Liver (tissue), 8 donors: ENCODE measurements at regions not wholly inside any gene's neighbourhood (a gene's known extent, or its start where the extent isn't known, plus 50 kb on each side); places are given as distances from the start of the nearest gene placed in this dataset.

Experiments
- DNase-seq: peaks from one replicate; pipeline ENCODE4 v3.0.0-alpha.2; 2017; ENCODE audit warnings: low spot score
- H3K27ac ChIP-seq, 2 donors: one replicate each; pipeline ENCODE4 v1.7.0; 2013; ENCODE audit warnings: inconsistent platforms in 2 of 2, low read length in 2 of 2, control low read depth in 1 of 2, low read depth in 1 of 2, mild to moderate bottlenecking in 1 of 2
- H3K27me3 ChIP-seq, 4 donors: one replicate each; pipeline versions ENCODE4 v1.6.1 to v1.7.0; 2013; ENCODE audit warnings: low read length in 3 of 4, inconsistent platforms in 1 of 4, mild to moderate bottlenecking in 1 of 4, moderate library complexity in 1 of 4; ENCODE audit not compliant: control insufficient read depth in 4 of 4, insufficient read depth in 4 of 4
- H3K36me3 ChIP-seq, 4 donors: one replicate each; pipeline versions ENCODE4 v1.6.1 to v1.7.0; 2013; ENCODE audit warnings: low read length in 3 of 4, mild to moderate bottlenecking in 3 of 4, low read depth in 1 of 4, moderate library complexity in 1 of 4; ENCODE audit not compliant: control insufficient read depth in 4 of 4, insufficient read depth in 3 of 4
- H3K4me1 ChIP-seq, 4 donors: one replicate each; pipeline versions ENCODE4 v1.6.1 to v1.7.0; 2013; ENCODE audit warnings: low read length in 3 of 4, mild to moderate bottlenecking in 3 of 4, moderate library complexity in 1 of 4; ENCODE audit not compliant: control insufficient read depth in 4 of 4, insufficient read depth in 4 of 4
- H3K4me3 ChIP-seq, 3 donors: one replicate each; pipeline versions ENCODE4 v1.6.1 to v1.7.0; 2013; ENCODE audit warnings: low read length in 3 of 3, control low read depth in 1 of 3, low read depth in 1 of 3, mild to moderate bottlenecking in 1 of 3
- H3K9ac ChIP-seq, 2 donors: one replicate each; pipeline ENCODE4 v1.7.0; 2013; ENCODE audit warnings: low read length in 2 of 2, mild to moderate bottlenecking in 2 of 2, moderate library complexity in 2 of 2, control low read depth in 1 of 2, low read depth in 1 of 2
- H3K9me3 ChIP-seq, 4 donors: one replicate each; pipeline versions ENCODE4 v1.6.1 to v1.7.0; 2013; ENCODE audit warnings: low read length in 3 of 4; ENCODE audit not compliant: control insufficient read depth in 4 of 4
- ATF3 ChIP-seq: IDR thresholded peaks from 2 replicates; pipeline ENCODE4 v1.6.1; 2016; ENCODE audit warnings: antibody characterized with exemption
- CTCF ChIP-seq: fragments of 150-350 bp; IDR thresholded peaks from 2 replicates; pipeline ENCODE4 v1.5.1; 2017; ENCODE audit warnings: improper control_type of control experiment, low read depth, low read length; ENCODE audit not compliant: missing input control
- EGR1 ChIP-seq, 2 donors: IDR thresholded peaks; 2 replicates each; pipeline ENCODE4 v1.6.1; 2016 to 2018; ENCODE audit warnings: antibody characterized with exemption in 2 of 2, low read depth in 2 of 2
- FOXA1 ChIP-seq: IDR thresholded peaks from 2 replicates; pipeline ENCODE4 v1.6.1; 2016; ENCODE audit warnings: antibody characterized with exemption
- FOXA2 ChIP-seq: IDR thresholded peaks from 2 replicates; pipeline ENCODE4 v1.6.1; 2016; ENCODE audit warnings: antibody characterized with exemption
- GABPA ChIP-seq, 2 donors: IDR thresholded peaks in 1 of 2; conservative IDR thresholded peaks in 1 of 2; 2 replicates each; pipeline ENCODE4 v1.6.1; 2016; ENCODE audit warnings: antibody characterized with exemption in 2 of 2, mild to moderate bottlenecking in 1 of 2, moderate library complexity in 1 of 2
- HNF4G ChIP-seq: IDR thresholded peaks from 2 replicates; pipeline ENCODE4 v1.6.1; 2016; ENCODE audit warnings: antibody characterized with exemption
- JUND ChIP-seq, 2 donors: IDR thresholded peaks; 2 replicates each; pipeline ENCODE4 v1.6.1; 2016; ENCODE audit warnings: antibody characterized with exemption in 2 of 2
- MAX ChIP-seq: IDR thresholded peaks from 2 replicates; pipeline ENCODE4 v1.6.1; 2016; ENCODE audit warnings: antibody characterized with exemption
- NR2F2 ChIP-seq: IDR thresholded peaks from 2 replicates; pipeline ENCODE4 v1.6.1; 2016; ENCODE audit warnings: antibody characterized with exemption
- RAD21 ChIP-seq, 2 donors: IDR thresholded peaks; 2 replicates each; pipeline ENCODE4 v1.6.1; 2016; ENCODE audit warnings: antibody characterized with exemption in 2 of 2, mild to moderate bottlenecking in 2 of 2
- REST ChIP-seq: IDR thresholded peaks from 2 replicates; pipeline ENCODE4 v1.6.1; 2016; ENCODE audit warnings: antibody characterized with exemption, mild to moderate bottlenecking
- RXRA ChIP-seq, 2 donors: IDR thresholded peaks; 2 replicates each; pipeline ENCODE4 v1.6.1; 2017 to 2018; ENCODE audit warnings: antibody characterized with exemption in 2 of 2, mild to moderate bottlenecking in 1 of 2
- SP1 ChIP-seq: IDR thresholded peaks from 2 replicates; pipeline ENCODE4 v1.6.1; 2018; ENCODE audit warnings: antibody characterized with exemption, mild to moderate bottlenecking
- TAF1 ChIP-seq: conservative IDR thresholded peaks from 2 replicates; pipeline ENCODE4 v1.6.1; 2016; ENCODE audit warnings: antibody characterized with exemption, mild to moderate bottlenecking
- YY1 ChIP-seq: IDR thresholded peaks from 2 replicates; pipeline ENCODE4 v1.6.1; 2016; ENCODE audit warnings: antibody characterized with exemption, mild to moderate bottlenecking
- ZBTB33 ChIP-seq: IDR thresholded peaks from 2 replicates; pipeline ENCODE4 v1.6.1; 2016; ENCODE audit warnings: antibody characterized with exemption
- WGBS: extraction: QIAGEN DNeasy Blood & Tissue Kit; methylation state at CpG from one replicate; pipeline ENCODE4 v1.1.7; 2013; 5-methylcytosine and 5-hydroxymethylcytosine counted together
- donor health status: healthy.
- donor health status: healthy.
- donor health status: healthy.
- donor health status: healthy.
- donor health status: healthy.

- TF ChIP-seq MAX (no peak), NR2F2 (no peak), RAD21 (IDR thresholded peaks at IDR 0.05) (no peak)
These were observed 596.7 kb upstream of the TMEM132C start (continued) for GRCh38 chr12:127670294-127670693.

- Histone ChIP-seq H3K4me1 (no peaks in the 10 kb centered on the region), H3K9me3 (no peaks in the 10 kb centered on the region), H3K27ac (no peak overlapping the region), H3K9ac (no peak overlapping the region), H3K27me3 (peaks cover 0 to 2% (median 0%) of the 10 kb centered on the region in 4 donors), H3K4me3 (no peak overlapping the region), H3K36me3 (no peaks in the 10 kb centered on the region)
- DNase-seq: no peak
- 66% methylated on average over 5 of the region's 5 CpGs for WGBS
- TF ChIP-seq TAF1 (no peak), YY1 (no peak), ZBTB33 (no peak), FOXA2 (no peak), HNF4G (no peak), NR2F2 (no peak), SP1 (no peak), JUND (IDR thresholded peaks at IDR 0.05) (no peak), CTCF (no peak), EGR1 (IDR thresholded peaks at IDR 0.05; ENCODE audit: low read depth in 2 of 2) (no peak), RAD21 (IDR thresholded peaks at IDR 0.05) (no peak), FOXA1 (no peak), ATF3 (no peak), RXRA (IDR thresholded peaks at IDR 0.05) (no peak), REST (no peak), GABPA (IDR thresholded peaks at IDR 0.05 in 1 of 2, conservative IDR thresholded peaks at IDR 0.05 in 1 of 2) (no peak)
These were observed 596.2 kb upstream of the TMEM132C start for GRCh38 chr12:127670796-127671195.
